ENCODE measurements at regions not wholly inside any gene's neighbourhood (a gene's known extent, or its start where the extent isn't known, plus 50 kb on each side); places are given as distances from the start of the nearest gene placed in this dataset.

DNA sequence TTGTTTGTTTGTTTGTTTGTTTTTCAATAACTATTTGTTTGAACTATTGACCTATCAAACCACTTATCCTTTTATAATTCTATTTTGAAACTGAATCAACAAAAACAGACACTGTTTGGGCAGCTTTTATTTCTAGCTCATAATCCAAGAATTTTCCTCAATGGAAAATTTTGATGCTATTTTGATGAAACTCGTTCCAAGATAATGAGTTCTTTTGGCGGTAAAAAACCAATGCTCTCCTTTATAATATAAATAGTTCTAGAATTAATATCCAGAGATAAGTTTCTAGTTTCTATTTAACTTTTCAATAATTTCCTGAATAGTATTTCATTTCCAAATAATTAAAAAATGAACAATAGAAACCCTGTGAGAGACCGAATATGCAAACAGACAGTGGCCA is 146.5 kb upstream of the EDNRB start:
- no peak for TF ChIP-seq POLR2AphosphoS5 (IDR thresholded peaks at IDR 0.05)
- no peak for TF ChIP-seq SMC3 (conservative IDR thresholded peaks at IDR 0.05; ENCODE audit: poor library complexity)
- TF ChIP-seq, protein P1, sequence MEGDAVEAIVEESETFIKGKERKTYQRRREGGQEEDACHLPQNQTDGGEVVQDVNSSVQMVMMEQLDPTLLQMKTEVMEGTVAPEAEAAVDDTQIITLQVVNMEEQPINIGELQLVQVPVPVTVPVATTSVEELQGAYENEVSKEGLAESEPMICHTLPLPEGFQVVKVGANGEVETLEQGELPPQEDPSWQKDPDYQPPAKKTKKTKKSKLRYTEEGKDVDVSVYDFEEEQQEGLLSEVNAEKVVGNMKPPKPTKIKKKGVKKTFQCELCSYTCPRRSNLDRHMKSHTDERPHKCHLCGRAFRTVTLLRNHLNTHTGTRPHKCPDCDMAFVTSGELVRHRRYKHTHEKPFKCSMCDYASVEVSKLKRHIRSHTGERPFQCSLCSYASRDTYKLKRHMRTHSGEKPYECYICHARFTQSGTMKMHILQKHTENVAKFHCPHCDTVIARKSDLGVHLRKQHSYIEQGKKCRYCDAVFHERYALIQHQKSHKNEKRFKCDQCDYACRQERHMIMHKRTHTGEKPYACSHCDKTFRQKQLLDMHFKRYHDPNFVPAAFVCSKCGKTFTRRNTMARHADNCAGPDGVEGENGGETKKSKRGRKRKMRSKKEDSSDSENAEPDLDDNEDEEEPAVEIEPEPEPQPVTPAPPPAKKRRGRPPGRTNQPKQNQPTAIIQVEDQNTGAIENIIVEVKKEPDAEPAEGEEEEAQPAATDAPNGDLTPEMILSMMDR (IDR thresholded peaks at IDR 0.05; ENCODE audit: poor library complexity, severe bottlenecking) = no peak
- TF ChIP-seq RAD21 (conservative IDR thresholded peaks at IDR 0.05) = no peak
- no peak for TF ChIP-seq EP300 (conservative IDR thresholded peaks at IDR 0.05; ENCODE audit: poor library complexity, severe bottlenecking)
- TF ChIP-seq TAF1 (IDR thresholded peaks at IDR 0.05; ENCODE audit: low read depth) = no peak
- TF ChIP-seq, protein P2, sequence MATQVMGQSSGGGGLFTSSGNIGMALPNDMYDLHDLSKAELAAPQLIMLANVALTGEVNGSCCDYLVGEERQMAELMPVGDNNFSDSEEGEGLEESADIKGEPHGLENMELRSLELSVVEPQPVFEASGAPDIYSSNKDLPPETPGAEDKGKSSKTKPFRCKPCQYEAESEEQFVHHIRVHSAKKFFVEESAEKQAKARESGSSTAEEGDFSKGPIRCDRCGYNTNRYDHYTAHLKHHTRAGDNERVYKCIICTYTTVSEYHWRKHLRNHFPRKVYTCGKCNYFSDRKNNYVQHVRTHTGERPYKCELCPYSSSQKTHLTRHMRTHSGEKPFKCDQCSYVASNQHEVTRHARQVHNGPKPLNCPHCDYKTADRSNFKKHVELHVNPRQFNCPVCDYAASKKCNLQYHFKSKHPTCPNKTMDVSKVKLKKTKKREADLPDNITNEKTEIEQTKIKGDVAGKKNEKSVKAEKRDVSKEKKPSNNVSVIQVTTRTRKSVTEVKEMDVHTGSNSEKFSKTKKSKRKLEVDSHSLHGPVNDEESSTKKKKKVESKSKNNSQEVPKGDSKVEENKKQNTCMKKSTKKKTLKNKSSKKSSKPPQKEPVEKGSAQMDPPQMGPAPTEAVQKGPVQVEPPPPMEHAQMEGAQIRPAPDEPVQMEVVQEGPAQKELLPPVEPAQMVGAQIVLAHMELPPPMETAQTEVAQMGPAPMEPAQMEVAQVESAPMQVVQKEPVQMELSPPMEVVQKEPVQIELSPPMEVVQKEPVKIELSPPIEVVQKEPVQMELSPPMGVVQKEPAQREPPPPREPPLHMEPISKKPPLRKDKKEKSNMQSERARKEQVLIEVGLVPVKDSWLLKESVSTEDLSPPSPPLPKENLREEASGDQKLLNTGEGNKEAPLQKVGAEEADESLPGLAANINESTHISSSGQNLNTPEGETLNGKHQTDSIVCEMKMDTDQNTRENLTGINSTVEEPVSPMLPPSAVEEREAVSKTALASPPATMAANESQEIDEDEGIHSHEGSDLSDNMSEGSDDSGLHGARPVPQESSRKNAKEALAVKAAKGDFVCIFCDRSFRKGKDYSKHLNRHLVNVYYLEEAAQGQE (IDR thresholded peaks at IDR 0.05; ENCODE audit: borderline replicate concordance) = no peak
- TF ChIP-seq EZH2 (IDR thresholded peaks at IDR 0.05; ENCODE audit: borderline replicate concordance, insufficient read depth, low read length, poor library complexity, severe bottlenecking) = no peak

Data from neural cell (in vitro differentiated cells).